ENCODE measurements at regions not wholly inside any gene's neighbourhood (a gene's known extent, or its start where the extent isn't known, plus 50 kb on each side); places are given as distances from the start of the nearest gene placed in this dataset.

DNA sequence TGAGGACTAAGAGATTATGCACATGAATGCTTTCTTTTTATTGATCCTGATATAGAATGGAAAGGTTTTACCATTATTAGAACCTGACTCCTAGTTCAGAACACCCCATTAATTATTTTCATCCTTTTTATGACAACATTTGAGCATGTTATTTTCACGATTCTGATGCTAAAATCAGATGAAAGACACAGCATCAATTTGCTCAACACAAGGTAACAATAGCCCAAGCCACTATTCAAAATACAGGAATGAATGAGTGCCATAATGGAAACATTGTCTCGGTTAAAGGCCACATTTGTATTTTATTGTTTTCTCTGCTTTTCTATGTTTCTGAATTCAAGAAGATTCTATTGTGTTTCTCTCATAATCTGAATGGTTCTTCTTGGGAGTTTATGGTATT is 126.3 kb upstream of the POF1B start:
- Histone ChIP-seq H3K27me3 (no peaks in the 10 kb centered on the region), H4K20me1 (ENCODE audit: low read depth) (no peaks in the 10 kb centered on the region), H3K4me2 (no peak overlapping the region), H2AFZ (replicated peaks) (no peak overlapping the region), H3K9me3 (ENCODE audit: low read depth) (no peaks in the 10 kb centered on the region), H3K4me1 (no peaks in the 10 kb centered on the region), H3K27ac (no peak overlapping the region), H3K4me3 (no peak overlapping the region), H3F3A (ENCODE audit: low read depth) (no peaks in the 10 kb centered on the region), H3K79me2 (ENCODE audit: low read depth) (no peaks in the 10 kb centered on the region), H3K9ac (no peak overlapping the region), H3K36me3 (no peaks in the 10 kb centered on the region)
- no peak overlapping the region for H3K4me3 Mint-ChIP-seq
- H3K36me3 Mint-ChIP-seq: no peaks in the 10 kb centered on the region
- no peaks in the 10 kb centered on the region for H3K9me3 Mint-ChIP-seq
- H3K27ac Mint-ChIP-seq: no peak overlapping the region
- DNase-seq (ENCODE audit: low spot score): no peak
- peaks cover 4% of the 10 kb centered on the region for H3K4me1 Mint-ChIP-seq
- no peaks in the 10 kb centered on the region for H3K27me3 Mint-ChIP-seq (ENCODE audit: insufficient read depth, low read depth)
- TF ChIP-seq EZH2phosphoT487 (IDR thresholded peaks at IDR 0.05): no peak
- TF ChIP-seq, protein P1, sequence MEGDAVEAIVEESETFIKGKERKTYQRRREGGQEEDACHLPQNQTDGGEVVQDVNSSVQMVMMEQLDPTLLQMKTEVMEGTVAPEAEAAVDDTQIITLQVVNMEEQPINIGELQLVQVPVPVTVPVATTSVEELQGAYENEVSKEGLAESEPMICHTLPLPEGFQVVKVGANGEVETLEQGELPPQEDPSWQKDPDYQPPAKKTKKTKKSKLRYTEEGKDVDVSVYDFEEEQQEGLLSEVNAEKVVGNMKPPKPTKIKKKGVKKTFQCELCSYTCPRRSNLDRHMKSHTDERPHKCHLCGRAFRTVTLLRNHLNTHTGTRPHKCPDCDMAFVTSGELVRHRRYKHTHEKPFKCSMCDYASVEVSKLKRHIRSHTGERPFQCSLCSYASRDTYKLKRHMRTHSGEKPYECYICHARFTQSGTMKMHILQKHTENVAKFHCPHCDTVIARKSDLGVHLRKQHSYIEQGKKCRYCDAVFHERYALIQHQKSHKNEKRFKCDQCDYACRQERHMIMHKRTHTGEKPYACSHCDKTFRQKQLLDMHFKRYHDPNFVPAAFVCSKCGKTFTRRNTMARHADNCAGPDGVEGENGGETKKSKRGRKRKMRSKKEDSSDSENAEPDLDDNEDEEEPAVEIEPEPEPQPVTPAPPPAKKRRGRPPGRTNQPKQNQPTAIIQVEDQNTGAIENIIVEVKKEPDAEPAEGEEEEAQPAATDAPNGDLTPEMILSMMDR (IDR thresholded peaks at IDR 0.05): no peak
- no peak for TF ChIP-seq EZH2 (IDR thresholded peaks at IDR 0.05)

DNA sequence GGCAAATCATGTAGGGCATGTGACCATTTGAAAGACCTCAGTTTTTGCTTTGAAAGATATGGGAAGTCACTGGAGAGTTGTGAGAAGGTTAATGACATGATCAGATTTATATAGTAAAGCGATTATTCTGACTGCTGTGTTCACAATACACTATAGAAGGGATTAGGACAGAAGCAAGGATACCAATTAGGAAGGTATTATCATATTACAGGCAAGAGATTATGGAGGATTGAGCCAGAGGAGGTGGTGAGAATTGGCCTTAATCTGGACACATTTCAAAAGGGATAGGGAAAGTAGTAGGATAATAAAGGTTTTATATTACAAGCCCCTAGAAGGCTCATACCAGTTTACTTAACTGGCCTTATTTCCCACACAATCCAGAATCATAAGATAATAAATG is 124.9 kb upstream of the POF1B start:
- Mint-ChIP-seq H3K9me3 (no peaks in the 10 kb centered on the region), H3K27me3 (ENCODE audit: insufficient read depth, low read depth) (no peaks in the 10 kb centered on the region), H3K27ac (no peak overlapping the region), H3K36me3 (no peaks in the 10 kb centered on the region), H3K4me1 (peaks cover 4% of the 10 kb centered on the region), H3K4me3 (no peak overlapping the region)
- TF ChIP-seq, protein P1 (IDR thresholded peaks at IDR 0.05): no peak
- TF ChIP-seq EZH2 (IDR thresholded peaks at IDR 0.05) (no peak), EZH2phosphoT487 (IDR thresholded peaks at IDR 0.05) (no peak)
- Histone ChIP-seq H3F3A (ENCODE audit: low read depth) (no peaks in the 10 kb centered on the region), H3K9ac (no peak overlapping the region), H4K20me1 (ENCODE audit: low read depth) (no peaks in the 10 kb centered on the region), H3K27me3 (no peaks in the 10 kb centered on the region), H3K36me3 (no peaks in the 10 kb centered on the region), H3K79me2 (ENCODE audit: low read depth) (no peaks in the 10 kb centered on the region), H3K27ac (no peak overlapping the region), H3K4me1 (no peaks in the 10 kb centered on the region), H3K4me2 (no peak overlapping the region), H3K4me3 (no peak overlapping the region), H3K9me3 (ENCODE audit: low read depth) (no peaks in the 10 kb centered on the region), H2AFZ (replicated peaks) (no peak overlapping the region)
- no peak for DNase-seq (ENCODE audit: low spot score)

DNA sequence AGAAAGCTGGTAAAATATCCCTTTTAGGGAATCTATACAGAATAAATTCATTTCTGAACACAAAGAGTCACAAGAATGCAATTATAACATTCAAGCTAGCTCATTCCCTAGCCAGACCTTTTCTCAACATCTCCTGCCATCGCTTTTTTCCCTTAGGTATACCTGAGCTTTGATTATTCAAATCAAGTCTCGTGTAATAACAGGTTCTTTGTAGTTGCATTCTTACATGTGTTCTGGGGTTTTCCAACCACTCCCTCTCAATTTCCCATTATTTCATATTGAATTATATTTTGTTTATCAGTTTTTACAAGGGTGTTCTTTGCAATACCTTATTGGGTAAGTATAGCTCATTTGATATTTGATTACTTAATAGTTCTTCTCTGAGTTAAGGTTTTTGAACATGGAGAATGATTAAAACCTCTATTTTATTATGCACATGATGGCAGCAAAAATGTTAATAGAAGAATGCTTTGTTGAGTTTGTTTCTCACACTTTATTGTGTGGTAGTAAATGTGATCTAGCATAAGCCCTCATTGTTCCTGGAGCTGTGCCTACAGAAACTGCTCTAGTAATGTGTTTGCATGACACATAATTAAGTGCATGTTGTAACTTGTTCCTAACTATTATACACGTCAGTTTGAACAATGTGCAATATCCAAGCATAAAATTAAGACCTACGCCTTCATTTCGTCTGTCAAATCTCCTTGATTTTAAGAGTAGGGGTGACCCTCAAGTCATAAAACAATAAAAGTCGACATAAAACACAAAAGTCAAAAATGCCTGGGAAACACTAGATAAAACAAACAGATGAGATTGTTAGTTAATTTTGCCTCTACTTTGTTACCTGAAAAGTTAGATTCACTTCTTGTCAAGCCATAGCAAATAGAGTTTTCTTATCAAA is 124.0 kb upstream of the POF1B start:
- no peaks in the 10 kb centered on the region for H3K27me3 Mint-ChIP-seq (ENCODE audit: insufficient read depth, low read depth)
- H3K9me3 Mint-ChIP-seq: no peaks in the 10 kb centered on the region
- H3K27me3 ChIP-seq: no peaks in the 10 kb centered on the region
- no peak overlapping the region for H3K27ac ChIP-seq
- H3F3A ChIP-seq (ENCODE audit: low read depth): no peaks in the 10 kb centered on the region
- no peaks in the 10 kb centered on the region for H3K36me3 ChIP-seq
- TF ChIP-seq, protein P1 (IDR thresholded peaks at IDR 0.05): no peak
- TF ChIP-seq EZH2phosphoT487 (IDR thresholded peaks at IDR 0.05): no peak
- no peak for TF ChIP-seq EZH2 (IDR thresholded peaks at IDR 0.05)
- no peak for DNase-seq (ENCODE audit: low spot score)
- no peak overlapping the region for H3K4me3 Mint-ChIP-seq
- H3K4me1 ChIP-seq: no peaks in the 10 kb centered on the region
- H3K9me3 ChIP-seq (ENCODE audit: low read depth): no peaks in the 10 kb centered on the region
- H3K4me3 ChIP-seq: no peak overlapping the region
- H3K27ac Mint-ChIP-seq: no peak overlapping the region
- no peak overlapping the region for H2AFZ ChIP-seq (replicated peaks)
- peaks cover 4% of the 10 kb centered on the region for H3K4me1 Mint-ChIP-seq
- no peaks in the 10 kb centered on the region for H3K79me2 ChIP-seq (ENCODE audit: low read depth)
- no peaks in the 10 kb centered on the region for H3K36me3 Mint-ChIP-seq
- H4K20me1 ChIP-seq (ENCODE audit: low read depth): no peaks in the 10 kb centered on the region
- no peak overlapping the region for H3K9ac ChIP-seq
- H3K4me2 ChIP-seq: no peak overlapping the region

Measured in neural progenitor cell (in vitro differentiated cells).